Cardiac muscle cell (in vitro differentiated cells and primary cell): ENCODE measurements at regions not wholly inside any gene's neighbourhood (a gene's known extent, or its start where the extent isn't known, plus 50 kb on each side); places are given as distances from the start of the nearest gene placed in this dataset.
"Not testable (repeated sequence)": the region's sequence is repeated elsewhere in the genome, so short reads cannot be mapped to it uniquely, and the experiment has no call there.

ENCODE experiments used
- DNase-seq, 2 donors: peaks; one replicate each; pipeline versions ENCODE4 v3.0.0 to v3.0.0-alpha.2; 2010 to 2017; ENCODE audit warnings: low read depth in 1 of 2, low spot score in 1 of 2
- H3K27ac ChIP-seq: fragments of 200-600 bp; sonication (generic); 2 replicates; pipeline ENCODE4 v1.5.1; 2016
- H3K27me3 ChIP-seq: fragments of 200-600 bp; sonication (generic); 2 replicates; pipeline ENCODE4 v1.6.0; 2016; ENCODE audit warnings: control low read depth
- H3K36me3 ChIP-seq: fragments of 200-600 bp; sonication (generic); 2 replicates; pipeline ENCODE4 v1.5.1; 2016; ENCODE audit warnings: control low read depth
- H3K4me1 ChIP-seq: fragments of 200-600 bp; sonication (generic); 2 replicates; pipeline ENCODE4 v1.8.1; 2017; ENCODE audit warnings: low read depth, mild to moderate bottlenecking, mixed run types
- H3K4me3 ChIP-seq: fragments of 200-600 bp; sonication (generic); 2 replicates; pipeline ENCODE4 v1.5.1; 2016; ENCODE audit warnings: mild to moderate bottlenecking
- H3K9me3 ChIP-seq: fragments of 200-600 bp; sonication (generic); 2 replicates; pipeline ENCODE4 v1.5.1; 2017; ENCODE audit warnings: low read depth, mild to moderate bottlenecking, control low read depth
- CTCF ChIP-seq: IDR thresholded peaks from 2 replicates; pipeline ENCODE4 v1.5.1; 2012; ENCODE audit warnings: low read depth, mild to moderate bottlenecking, low read length

DNA sequence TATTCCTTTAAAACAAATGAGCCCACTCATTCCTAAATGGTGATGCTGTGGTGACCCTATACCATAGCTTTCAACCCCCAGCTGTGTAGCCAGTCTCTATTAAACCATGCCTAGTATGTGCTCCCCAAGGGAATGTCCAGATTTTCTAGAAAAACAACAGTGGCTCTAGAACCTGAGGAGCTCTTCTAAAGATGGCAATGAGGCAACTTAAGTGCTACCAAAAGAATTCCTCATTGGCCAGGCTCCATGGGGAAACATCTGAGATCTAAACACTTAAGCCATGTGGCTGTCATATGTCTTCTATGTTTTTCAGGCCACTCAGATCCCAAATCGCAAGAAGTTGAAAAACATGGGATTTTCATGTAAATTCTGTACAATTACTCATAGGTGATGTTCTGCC lies 191.0 kb downstream of the TPBG start:
- DNase-seq, result no peak
- Histone ChIP-seq H3K27me3 (no peaks in the 10 kb centered on the region), H3K36me3 (no peaks in the 10 kb centered on the region), H3K4me1 (no peaks in the 10 kb centered on the region), H3K27ac (no peak overlapping the region), H3K4me3 (no peak overlapping the region), H3K9me3 (no peaks in the 10 kb centered on the region)
- no peak for TF ChIP-seq CTCF

DNA sequence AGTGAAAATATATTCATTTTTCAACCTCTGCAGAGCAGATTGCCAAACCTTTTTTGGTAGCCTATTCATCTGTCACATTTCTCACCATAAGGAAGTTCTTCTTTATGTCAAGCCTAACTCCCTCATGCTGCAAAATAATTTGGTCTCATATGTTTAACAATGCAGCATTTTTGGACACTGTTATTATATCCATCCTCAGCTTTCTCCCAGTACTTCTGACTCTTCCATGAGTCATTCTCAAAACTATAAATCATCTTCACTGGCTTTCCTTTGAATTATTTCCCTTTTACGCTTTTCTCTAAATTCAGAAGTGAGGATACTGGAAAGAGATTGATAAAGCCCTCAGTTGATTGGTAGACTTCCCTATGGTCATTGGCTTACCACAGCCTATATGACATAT lies 192.2 kb downstream of the TPBG start:
- Histone ChIP-seq H3K27ac (no peak overlapping the region), H3K4me3 (no peak overlapping the region), H3K9me3 (no peaks in the 10 kb centered on the region), H3K4me1 (no peaks in the 10 kb centered on the region), H3K27me3 (no peaks in the 10 kb centered on the region), H3K36me3 (no peaks in the 10 kb centered on the region)
- no peak for DNase-seq
- no peak for TF ChIP-seq CTCF

DNA sequence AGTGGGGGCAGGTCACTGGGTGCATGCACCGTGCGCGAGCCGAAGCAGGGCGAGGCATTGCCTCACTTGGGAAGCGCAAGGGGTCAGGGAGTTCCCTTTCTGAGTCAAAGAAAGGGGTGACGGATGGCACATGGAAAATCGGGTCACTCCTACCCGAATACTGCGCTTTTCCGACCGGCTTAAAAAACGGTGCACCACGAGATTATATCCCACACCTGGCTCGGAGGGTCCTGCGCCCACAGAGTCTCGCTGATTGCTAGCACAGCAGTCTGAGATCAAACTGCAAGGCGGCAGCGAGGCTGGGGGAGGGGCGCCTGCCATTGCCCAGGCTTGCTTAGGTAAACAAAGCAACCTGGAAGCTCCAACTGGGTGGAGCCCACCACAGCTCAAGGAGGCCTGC lies 194.9 kb downstream of the TPBG start:
- H3K27me3 ChIP-seq, DNase-seq, H3K4me3 ChIP-seq, H3K27ac ChIP-seq, H3K36me3 ChIP-seq, H3K9me3 ChIP-seq, H3K4me1 ChIP-seq: not testable (repeated sequence)

DNA sequence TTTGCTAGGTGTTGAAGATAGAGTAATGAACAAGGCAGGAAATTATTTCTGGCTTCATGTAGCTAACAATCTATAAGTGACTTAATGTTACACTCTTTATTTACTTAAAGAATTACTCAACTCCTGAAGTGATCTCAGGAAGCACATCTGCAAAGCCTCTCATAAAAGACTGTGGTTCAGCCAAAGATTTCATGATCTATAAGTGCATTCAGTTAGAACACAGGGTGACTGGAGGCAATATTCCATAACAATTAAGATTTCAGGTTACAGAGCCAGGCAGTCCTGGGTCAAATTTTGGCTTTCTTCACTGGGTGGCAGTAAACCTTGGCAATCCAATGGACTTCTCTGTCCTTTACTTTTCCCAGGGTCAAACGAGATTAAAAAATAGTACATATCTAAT lies 204.0 kb downstream of the TPBG start:
- Histone ChIP-seq H3K4me1 (no peaks in the 10 kb centered on the region), H3K4me3 (no peak overlapping the region), H3K9me3 (no peaks in the 10 kb centered on the region), H3K36me3 (no peaks in the 10 kb centered on the region), H3K27ac (no peak overlapping the region), H3K27me3 (no peaks in the 10 kb centered on the region)
- DNase-seq, result no peak
- no peak for TF ChIP-seq CTCF

GRCh38 chr6:82568290-82568993 lies 204.8 kb downstream of the TPBG start:
- H3K36me3 ChIP-seq, result no peaks in the 10 kb centered on the region
- no peak for DNase-seq
- H3K9me3 ChIP-seq, result no peaks in the 10 kb centered on the region
- no peak overlapping the region for H3K4me3 ChIP-seq
- no peaks in the 10 kb centered on the region for H3K4me1 ChIP-seq
- TF ChIP-seq CTCF, result no peak
- H3K27me3 ChIP-seq, result no peaks in the 10 kb centered on the region
- H3K27ac ChIP-seq, result no peak overlapping the region

DNA sequence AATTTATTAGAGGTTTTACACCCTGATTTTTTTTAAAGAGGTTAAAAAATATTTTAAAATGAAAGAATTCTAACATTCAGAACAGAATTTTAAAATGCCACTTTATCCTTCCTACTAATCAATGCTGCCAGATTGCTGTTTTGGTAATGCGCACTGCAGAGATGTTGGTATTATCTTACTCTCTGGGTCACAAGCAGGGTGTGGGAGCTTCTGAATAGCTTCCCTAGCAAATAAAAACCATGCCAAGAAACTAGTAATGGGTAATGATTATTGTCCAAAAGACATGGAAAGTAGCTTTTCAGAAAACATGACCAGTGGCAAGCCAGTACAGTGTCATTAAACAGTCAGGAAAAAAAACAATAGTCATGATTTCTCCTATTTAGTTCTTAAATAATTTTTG lies 205.4 kb downstream of the TPBG start:
- Histone ChIP-seq H3K27ac (no peak overlapping the region), H3K36me3 (no peaks in the 10 kb centered on the region), H3K27me3 (no peaks in the 10 kb centered on the region), H3K4me3 (no peak overlapping the region), H3K9me3 (no peaks in the 10 kb centered on the region), H3K4me1 (no peaks in the 10 kb centered on the region)
- no peak for DNase-seq
- TF ChIP-seq CTCF, result no peak
